BJ (cell line): ENCODE measurements at regions not wholly inside any gene's neighbourhood (a gene's known extent, or its start where the extent isn't known, plus 50 kb on each side); places are given as distances from the start of the nearest gene placed in this dataset.

Experiments
- CTCF ChIA-PET: fragments of 350-600 bp; formaldehyde crosslinking; extraction: SDS; loops from one replicate; lab custom pipeline; 2021; ENCODE audit warnings: antibody characterized with exemption, inconsistent platforms; lab: Yijun Ruan, JAX
- POLR2A ChIA-PET: fragments of 300-600 bp; sonication (Branson Sonifier 250); formaldehyde crosslinking; extraction: SDS; loops from one replicate; lab custom pipeline; 2021; ENCODE audit warnings: antibody characterized with exemption; lab: Charles Lee
- DNase-seq: peaks from one replicate; pipeline ENCODE4 v3.0.0-alpha.2; 2011; ENCODE audit warnings: low read depth
- H3K27me3 ChIP-seq: 2 replicates; pipeline ENCODE4 v1.6.0; 2011; ENCODE audit warnings: low read length; ENCODE audit not compliant: control insufficient read depth, insufficient read depth
- H3K36me3 ChIP-seq: 2 replicates; pipeline ENCODE4 v1.5.1; 2011; ENCODE audit warnings: low read length; ENCODE audit not compliant: control insufficient read depth, insufficient read depth
- H3K4me3 ChIP-seq: 2 replicates; pipeline ENCODE4 v1.5.1; 2011; ENCODE audit warnings: low read depth, mild to moderate bottlenecking, control low read depth, low read length
- CTCF ChIP-seq: IDR thresholded peaks from 2 replicates; pipeline ENCODE4 v1.5.1; 2011; ENCODE audit warnings: low read depth, mild to moderate bottlenecking, control low read depth, inconsistent platforms, low read length, moderate library complexity; ENCODE audit not compliant: insufficient read depth

DNA sequence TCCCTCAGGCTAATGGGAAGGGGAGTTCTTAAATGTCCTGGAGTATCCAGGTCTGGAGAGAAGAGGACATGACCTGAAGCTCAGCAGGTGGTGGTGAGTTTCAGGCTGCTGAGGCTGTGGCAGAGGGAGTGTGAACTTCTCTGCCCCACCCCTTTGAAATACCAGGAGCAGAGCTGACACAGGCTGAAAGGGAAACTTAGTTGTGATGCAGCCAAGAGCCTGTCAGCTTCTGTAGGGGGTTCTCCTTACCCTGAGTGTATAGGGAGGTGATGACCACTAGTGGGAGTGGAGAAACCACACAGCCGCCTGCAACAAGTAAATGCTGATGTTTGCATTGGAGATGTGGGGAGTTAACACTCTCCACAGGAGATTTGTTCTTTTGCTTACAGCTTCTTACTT lies 152.3 kb downstream of the FCRL5 start:
- 0 out of 2 replicates have a peak, but pooled peaks cover 2% of the 10 kb centered on the region for H3K27me3 ChIP-seq
- TF ChIP-seq CTCF = no peak
- no peaks in the 10 kb centered on the region for H3K36me3 ChIP-seq
- no peak overlapping the region for H3K4me3 ChIP-seq
- ChIA-PET POLR2A (no interaction called here), CTCF (interaction anchor here (0.7 to 1.2 kb wide), 3 partner anchors 9 to 525 kb away, joined by 3 read pairs; no protein-coding TSS in a partner anchor)
- DNase-seq = no peak

DNA sequence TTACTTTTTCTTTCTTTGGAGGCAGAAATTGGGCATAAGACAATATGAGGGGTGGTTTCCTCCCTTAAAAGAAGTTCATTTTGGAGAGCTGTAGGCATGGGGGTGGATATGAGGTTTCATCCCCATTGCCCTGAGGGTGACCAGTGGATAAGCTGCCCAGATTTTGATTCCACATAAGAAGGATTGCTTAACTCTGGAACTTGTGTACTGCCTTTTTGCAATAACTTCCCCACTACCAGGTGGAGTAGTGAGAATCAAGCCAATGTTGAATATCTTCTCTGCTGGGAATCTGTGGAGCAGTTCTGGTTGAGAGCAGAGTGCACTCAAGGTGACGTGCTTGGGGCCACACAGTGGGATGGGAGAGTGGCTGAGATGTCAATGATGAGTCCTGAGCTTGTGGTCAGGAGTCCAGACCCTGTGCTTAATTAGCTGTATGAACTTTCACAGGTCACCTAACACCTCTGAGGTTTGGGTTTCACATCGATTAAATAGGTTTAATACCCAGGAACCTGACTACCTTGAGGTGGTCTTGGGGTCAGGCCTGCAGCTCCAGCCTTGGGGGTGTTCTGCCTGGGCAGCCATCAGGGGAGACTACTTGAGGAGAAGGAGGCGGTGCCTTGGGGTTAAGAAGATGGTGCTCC lies 152.9 kb downstream of the FCRL5 start:
- no peak for TF ChIP-seq CTCF
- CTCF ChIA-PET = interaction anchor here (0.7 to 0.8 kb wide), 2 partner anchors 9 to 526 kb away, joined by 3 read pairs; no protein-coding TSS in a partner anchor
- Histone ChIP-seq H3K27me3 (0 out of 2 replicates have a peak, but pooled peaks cover 2% of the 10 kb centered on the region), H3K36me3 (no peaks in the 10 kb centered on the region), H3K4me3 (no peak overlapping the region)
- POLR2A ChIA-PET = no interaction called here
- no peak for DNase-seq

DNA sequence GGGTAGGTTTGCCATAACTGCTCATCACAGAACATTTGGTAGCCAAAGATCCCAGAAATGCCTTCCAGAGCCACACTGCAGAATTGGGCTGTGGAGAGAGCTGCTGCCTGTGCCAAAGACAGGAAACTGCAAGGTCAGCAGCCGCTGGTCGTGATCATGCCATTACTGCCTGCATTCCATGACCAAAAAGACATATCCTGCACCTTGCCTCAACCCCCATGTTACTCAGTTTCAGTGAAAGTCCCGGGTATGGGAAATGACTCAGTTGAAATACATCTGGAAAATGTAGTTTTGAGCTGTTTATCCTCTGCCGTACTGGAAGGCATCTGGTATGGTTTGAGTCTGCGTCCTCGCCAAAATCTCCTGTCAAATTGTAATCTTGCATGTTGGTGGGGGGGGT lies 161.7 kb downstream of the FCRL5 start:
- ChIA-PET POLR2A (no interaction called here), CTCF (interaction anchor here (0.7 to 1.6 kb wide), 8 partner anchors 9 to 115 kb away, joined by 3 to 6 read pairs (median 4); no protein-coding TSS in a partner anchor)
- no peaks in the 10 kb centered on the region for H3K36me3 ChIP-seq
- DNase-seq = peak; percentile 31
- no peak overlapping the region for H3K4me3 ChIP-seq
- no peak for TF ChIP-seq CTCF
- H3K27me3 ChIP-seq = no peaks in the 10 kb centered on the region

DNA sequence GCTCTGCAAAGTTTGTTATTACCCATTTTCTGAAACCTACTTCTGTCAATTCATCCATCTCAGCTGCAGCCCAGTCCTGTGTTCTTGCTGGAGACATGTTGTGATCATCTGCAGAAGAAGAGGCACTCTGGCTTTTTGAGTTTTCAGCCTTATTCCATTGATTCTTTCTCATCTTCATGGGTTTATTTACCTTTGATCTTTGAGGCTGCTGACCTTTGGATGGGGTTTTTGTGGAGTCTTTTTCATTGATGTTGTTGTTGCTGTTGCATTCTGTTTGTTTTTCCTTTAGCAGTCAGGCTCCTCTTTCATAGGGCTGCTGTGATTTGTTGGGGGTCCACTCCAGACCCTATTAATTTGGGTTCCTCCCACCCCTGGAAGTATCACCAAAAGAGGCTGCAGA lies 164.3 kb downstream of the FCRL5 start:
- Histone ChIP-seq H3K4me3 (no peak overlapping the region), H3K36me3 (no peaks in the 10 kb centered on the region), H3K27me3 (no peaks in the 10 kb centered on the region)
- no peak for TF ChIP-seq CTCF
- POLR2A ChIA-PET = no interaction called here
- DNase-seq = no peak
- CTCF ChIA-PET = interaction anchor here (1.6 kb wide), 1 partner anchor 118 kb away, joined by 6 read pairs; no protein-coding TSS in a partner anchor

DNA sequence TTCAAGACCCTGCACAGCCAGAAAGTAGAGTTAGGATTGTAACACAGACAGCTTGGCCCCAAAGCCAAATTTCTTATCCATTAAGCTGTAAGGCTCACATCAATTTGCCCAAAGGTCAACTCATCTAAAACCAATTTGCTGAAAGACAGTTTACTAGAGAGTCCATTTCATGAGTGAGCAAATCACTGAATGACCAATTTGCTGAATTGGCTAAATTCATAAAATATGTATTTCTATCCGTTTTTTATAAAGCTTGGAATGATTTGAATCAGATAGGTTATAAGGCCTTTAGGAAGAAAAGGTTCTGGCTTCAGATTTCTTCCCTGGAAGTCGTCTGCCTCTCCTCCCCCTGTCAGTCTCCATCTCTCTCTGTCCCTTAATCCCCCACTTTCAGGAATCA lies 168.1 kb downstream of the FCRL5 start:
- H3K36me3 ChIP-seq = no peaks in the 10 kb centered on the region
- POLR2A ChIA-PET = no interaction called here
- H3K27me3 ChIP-seq = no peaks in the 10 kb centered on the region
- TF ChIP-seq CTCF = no peak
- CTCF ChIA-PET = interaction anchor here (0.6 kb wide), 1 partner anchor 76 kb away, joined by 4 read pairs; no protein-coding TSS in a partner anchor
- DNase-seq = no peak
- no peak overlapping the region for H3K4me3 ChIP-seq
